Nephron progenitor cell (in vitro differentiated cells): ENCODE measurements at regions not wholly inside any gene's neighbourhood (a gene's known extent, or its start where the extent isn't known, plus 50 kb on each side); places are given as distances from the start of the nearest gene placed in this dataset.

ENCODE experiments used
- DNase-seq: peaks from one replicate; pipeline ENCODE4 v3.0.0; 2021
- H3K27ac Mint-ChIP-seq: 2 replicates; pipeline ENCODE4 v1.8.0; 2021; ENCODE audit warnings: mild to moderate bottlenecking, moderate library complexity, mixed read lengths
- H3K27me3 Mint-ChIP-seq: 2 replicates; pipeline ENCODE4 v1.8.0; 2021; ENCODE audit warnings: mild to moderate bottlenecking, low read depth, mixed read lengths; ENCODE audit not compliant: poor library complexity
- H3K36me3 Mint-ChIP-seq: 2 replicates; pipeline ENCODE4 v1.8.0; 2021; ENCODE audit warnings: low read depth, mixed read lengths
- H3K4me1 Mint-ChIP-seq: 2 replicates; pipeline ENCODE4 v1.8.0; 2021; ENCODE audit warnings: mixed read lengths
- H3K4me3 Mint-ChIP-seq: 2 replicates; pipeline ENCODE4 v1.8.0; 2021; ENCODE audit warnings: mild to moderate bottlenecking, moderate library complexity, mixed read lengths
- H3K9me3 Mint-ChIP-seq: 2 replicates; pipeline ENCODE4 v1.8.0; 2021; ENCODE audit warnings: mild to moderate bottlenecking, moderate library complexity, mixed read lengths
- TF ChIP-seq, protein P1 (sequence below): fragments of 200-600 bp; sonication (generic); IDR thresholded peaks from 2 replicates; pipeline ENCODE4 v1.5.0; 2021; ENCODE audit warnings: antibody characterized with exemption

DNA sequence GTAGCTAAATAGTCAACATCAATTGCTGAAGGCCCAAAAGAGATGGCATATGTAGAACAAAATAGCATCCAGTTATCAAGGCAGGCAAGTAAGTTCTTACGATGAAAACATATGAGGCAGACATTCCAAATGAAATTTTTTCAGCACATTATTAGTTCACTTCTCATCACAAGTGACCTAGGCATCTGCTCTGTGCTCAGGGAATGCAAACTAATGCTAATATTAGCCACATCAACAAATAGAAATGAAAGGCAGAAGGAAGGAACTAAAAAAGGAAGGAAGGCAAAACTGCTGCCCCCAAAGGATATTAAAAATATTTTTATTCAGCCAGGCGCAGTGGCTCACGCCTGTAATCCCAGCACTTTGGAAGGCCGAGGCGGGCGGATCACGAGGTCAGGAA lies 51.2 kb upstream of the ROCK1 start:
- Mint-ChIP-seq H3K27ac (no peak overlapping the region), H3K4me3 (no peak overlapping the region), H3K9me3 (peaks cover 13% of the 10 kb centered on the region), H3K36me3 (peaks cover 8% of the 10 kb centered on the region), H3K27me3 (peaks cover 8% of the 10 kb centered on the region), H3K4me1 (no peaks in the 10 kb centered on the region)
- DNase-seq = no peak
- TF ChIP-seq, protein P1, sequence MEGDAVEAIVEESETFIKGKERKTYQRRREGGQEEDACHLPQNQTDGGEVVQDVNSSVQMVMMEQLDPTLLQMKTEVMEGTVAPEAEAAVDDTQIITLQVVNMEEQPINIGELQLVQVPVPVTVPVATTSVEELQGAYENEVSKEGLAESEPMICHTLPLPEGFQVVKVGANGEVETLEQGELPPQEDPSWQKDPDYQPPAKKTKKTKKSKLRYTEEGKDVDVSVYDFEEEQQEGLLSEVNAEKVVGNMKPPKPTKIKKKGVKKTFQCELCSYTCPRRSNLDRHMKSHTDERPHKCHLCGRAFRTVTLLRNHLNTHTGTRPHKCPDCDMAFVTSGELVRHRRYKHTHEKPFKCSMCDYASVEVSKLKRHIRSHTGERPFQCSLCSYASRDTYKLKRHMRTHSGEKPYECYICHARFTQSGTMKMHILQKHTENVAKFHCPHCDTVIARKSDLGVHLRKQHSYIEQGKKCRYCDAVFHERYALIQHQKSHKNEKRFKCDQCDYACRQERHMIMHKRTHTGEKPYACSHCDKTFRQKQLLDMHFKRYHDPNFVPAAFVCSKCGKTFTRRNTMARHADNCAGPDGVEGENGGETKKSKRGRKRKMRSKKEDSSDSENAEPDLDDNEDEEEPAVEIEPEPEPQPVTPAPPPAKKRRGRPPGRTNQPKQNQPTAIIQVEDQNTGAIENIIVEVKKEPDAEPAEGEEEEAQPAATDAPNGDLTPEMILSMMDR = no peak

- Mint-ChIP-seq H3K4me3 (no peak overlapping the region), H3K27ac (no peak overlapping the region), H3K9me3 (peaks cover 8% of the 10 kb centered on the region), H3K36me3 (peaks cover 4% of the 10 kb centered on the region), H3K4me1 (no peaks in the 10 kb centered on the region), H3K27me3 (peaks cover 11% of the 10 kb centered on the region)
- no peak for DNase-seq
- TF ChIP-seq, protein P1 = no peak
Observed at GRCh38 chr18:21163647-21164547, 52.3 kb upstream of the ROCK1 start.

DNA sequence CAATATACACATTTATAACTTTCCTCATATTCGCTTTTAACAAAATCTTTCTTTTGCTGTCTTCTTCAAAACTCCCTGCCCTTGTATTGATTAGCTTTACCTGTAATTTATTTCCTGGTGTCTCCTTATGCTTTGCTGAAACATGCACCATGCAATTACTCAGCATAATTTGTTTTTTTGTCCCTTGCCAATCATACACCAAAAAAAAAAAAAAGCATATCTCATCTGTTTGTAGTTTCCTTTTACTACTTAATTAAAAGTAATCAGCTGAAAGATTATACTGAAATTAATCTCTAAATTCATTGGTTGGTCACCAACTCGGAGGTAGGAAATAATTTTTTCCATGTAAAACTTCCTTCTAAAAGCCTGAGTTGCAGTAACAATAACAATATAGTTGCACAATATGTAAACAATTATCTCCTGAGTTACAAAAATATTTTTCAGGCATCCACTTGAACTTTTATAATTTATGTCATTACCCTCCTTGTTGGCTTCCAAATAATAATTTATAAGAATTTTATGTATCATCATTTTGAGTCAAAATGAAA lies 53.0 kb upstream of the ROCK1 start:
- DNase-seq = no peak
- Mint-ChIP-seq H3K36me3 (peaks cover 4% of the 10 kb centered on the region), H3K9me3 (peaks cover 8% of the 10 kb centered on the region), H3K4me3 (no peak overlapping the region), H3K27me3 (peaks cover 7% of the 10 kb centered on the region), H3K27ac (no peak overlapping the region), H3K4me1 (no peaks in the 10 kb centered on the region)
- TF ChIP-seq, protein P1 = no peak

DNA sequence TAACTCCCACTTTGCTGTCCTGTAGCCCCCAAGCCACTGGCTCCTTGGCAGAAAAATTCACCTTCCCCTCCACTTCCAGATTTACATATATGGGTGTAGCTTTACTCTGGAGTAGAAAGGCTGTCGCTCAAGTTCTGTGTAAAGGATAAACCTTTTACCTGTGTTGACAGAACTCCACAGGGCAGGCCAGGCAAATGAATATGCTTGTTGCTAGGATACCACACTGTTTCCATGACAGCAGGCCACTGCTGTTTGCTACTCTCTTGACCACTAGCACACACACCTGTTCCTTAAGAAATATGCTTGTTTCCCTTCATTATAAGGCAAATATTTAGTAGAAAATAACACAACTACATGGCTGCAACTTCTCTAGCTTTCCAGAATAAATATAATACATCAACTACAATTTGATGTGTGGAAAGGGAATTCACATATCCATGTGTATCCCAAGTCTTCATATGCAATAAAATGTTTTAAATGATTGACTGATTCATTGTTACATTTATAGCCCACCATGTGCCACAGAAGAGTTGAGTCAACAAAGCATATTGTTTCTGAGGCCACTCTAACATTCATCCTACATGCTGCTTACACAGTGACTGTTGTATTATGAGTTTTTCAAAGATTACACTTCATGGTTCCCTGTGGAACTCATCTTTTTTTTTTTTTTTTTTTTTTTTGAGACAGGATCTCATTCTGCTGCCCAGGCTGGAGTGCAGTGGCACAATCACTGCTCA lies 56.2 kb upstream of the ROCK1 start:
- TF ChIP-seq, protein P1 = no peak
- peaks cover 7% of the 10 kb centered on the region for H3K27me3 Mint-ChIP-seq
- peaks cover 5% of the 10 kb centered on the region for H3K9me3 Mint-ChIP-seq
- H3K27ac Mint-ChIP-seq = peak overlapping the region; percentile 8
- peaks cover 4% of the 10 kb centered on the region for H3K36me3 Mint-ChIP-seq
- peak; percentile 8 for DNase-seq
- H3K4me1 Mint-ChIP-seq = no peaks in the 10 kb centered on the region
- H3K4me3 Mint-ChIP-seq = no peak overlapping the region

GRCh38 chr18:21168880-21169279 lies 57.3 kb upstream of the ROCK1 start:
- TF ChIP-seq, protein P1 = no peak
- H3K27me3 Mint-ChIP-seq = peaks cover 3% of the 10 kb centered on the region

More at GRCh38 chr18:21168880-21169279, 57.3 kb upstream of the ROCK1 start:
- H3K27ac Mint-ChIP-seq = no peak overlapping the region
- no peak for DNase-seq
- peaks cover 10% of the 10 kb centered on the region for H3K36me3 Mint-ChIP-seq
- H3K9me3 Mint-ChIP-seq = peaks cover 5% of the 10 kb centered on the region
- no peak overlapping the region for H3K4me3 Mint-ChIP-seq
- H3K4me1 Mint-ChIP-seq = peaks cover 7% of the 10 kb centered on the region
